Heart left ventricle (tissue), 16 donors: ENCODE measurements at regions not wholly inside any gene's neighbourhood (a gene's known extent, or its start where the extent isn't known, plus 50 kb on each side); places are given as distances from the start of the nearest gene placed in this dataset.
A peak's percentile ranks its signal among the peaks of the same experiment; 100 is the strongest.

Experiments used
- ATAC-seq, 4 donors: fragments of 200-7000 bp; cut with Tn5 transposase; one replicate each; pipeline ENCODE4 v1.9.1; 2020 to 2022; ENCODE audit warnings: moderate library complexity in 4 of 4, mild to moderate bottlenecking in 3 of 4, moderate number of reproducible peaks in 1 of 4
- DNase-seq, 5 donors: peaks; one replicate each; pipeline ENCODE4 v3.0.0-alpha.2; 2020
- H3K27ac ChIP-seq, 12 donors: fragments of 200-600 bp; sonication (generic) in 4 of 12; one replicate each; pipeline versions ENCODE4 v1.5.0 to v1.8.0; 2016 to 2022; ENCODE audit warnings: mild to moderate bottlenecking in 2 of 12
- H3K27me3 ChIP-seq, 9 donors: fragments of 200-600 bp; sonication (generic) in 2 of 9; one replicate each; pipeline versions ENCODE4 v1.5.1 to v1.8.0; 2016 to 2022; ENCODE audit warnings: mild to moderate bottlenecking in 3 of 9
- H3K36me3 ChIP-seq, 9 donors: fragments of 200-600 bp; sonication (generic) in 2 of 9; one replicate each; pipeline versions ENCODE4 v1.5.0 to v1.8.0; 2018 to 2022; ENCODE audit warnings: mild to moderate bottlenecking in 2 of 9
- H3K4me1 ChIP-seq, 12 donors: fragments of 200-600 bp; sonication (generic) in 4 of 12; one replicate each; pipeline versions ENCODE4 v1.5.0 to v1.8.0; 2016 to 2022; ENCODE audit warnings: mild to moderate bottlenecking in 3 of 12
- H3K4me3 ChIP-seq, 12 donors: fragments of 200-600 bp; sonication (generic) in 4 of 12; one replicate each; pipeline versions ENCODE4 v1.5.0 to v1.8.0; 2017 to 2022; ENCODE audit warnings: mild to moderate bottlenecking in 9 of 12, moderate library complexity in 4 of 12
- H3K9me3 ChIP-seq, 12 donors: fragments of 200-600 bp; sonication (generic) in 4 of 12; one replicate each; pipeline versions ENCODE4 v1.5.0 to v1.8.0; 2016 to 2022; ENCODE audit warnings: mild to moderate bottlenecking in 1 of 12
- CTCF ChIP-seq, 12 donors: fragments of 200-600 bp; sonication (generic) in 4 of 12; IDR thresholded peaks; one replicate each; pipeline versions ENCODE4 v1.5.0 to v1.8.0; 2018 to 2022; ENCODE audit warnings: antibody characterized with exemption in 12 of 12, mild to moderate bottlenecking in 5 of 12
- POLR2A ChIP-seq, 2 donors: fragments of 450-650 bp; IDR thresholded peaks; one replicate each; pipeline ENCODE4 v1.6.1; 2017; ENCODE audit warnings: antibody characterized with exemption in 2 of 2, mild to moderate bottlenecking in 2 of 2, moderate library complexity in 2 of 2
- WGBS, 4 donors: extraction: QIAGEN DNeasy Blood & Tissue Kit in 2 of 4; methylation state at CpG; one replicate each; pipeline versions ENCODE4 v1.1.5 to v1.1.7; 2013 to 2018; 5-methylcytosine and 5-hydroxymethylcytosine counted together
- intact Hi-C, 10 donors: fragments of 100-400 bp; cut with DNase I; formaldehyde crosslinking; loops; one replicate each; pipeline versions ENCODE4 v1.11.1 to v1.14.2; 2022
- donor health status: ischemic (EF 13 %, LVEDD 7.1; RV severe dilation, severe dysfunction).
- donor health status: healthy with polysubstance abuse.
- donor health status: DM: no; HTN: yes; CAD: no.
- donor health status: DM: no; HTN: no; CAD: no.
- donor health status: ischemic (EF 25% LVEDD 6.9; RV normal size, moderate dysfunction).
- donor health status: ischemic (EF 25% LVEDD 5.7; RV mildly dilated, moderate dysfunction).
- donor health status: healthy.
- donor health status: DM: yes; HTN: yes; CAD: no.
- donor health status: ischemic (EF 35%, LVEDD 5.7; RV mildly dilated, moderate dysfunction).
- donor health status: nonischemic (EF 11% LVEDD 7.7; RV severe dilation, severe dysfunction).
- donor health status: DM: yes; HTN: yes; CAD: no.
- donor health status: PGD.
- donor health status: ischemic (EF 29% LVEDD 5.4; RV normal size, mild dysfunction).
- donor health status: nonischemic (EF 23%, LVEDD 6.1; RV moderate dilation, normal function).

DNA sequence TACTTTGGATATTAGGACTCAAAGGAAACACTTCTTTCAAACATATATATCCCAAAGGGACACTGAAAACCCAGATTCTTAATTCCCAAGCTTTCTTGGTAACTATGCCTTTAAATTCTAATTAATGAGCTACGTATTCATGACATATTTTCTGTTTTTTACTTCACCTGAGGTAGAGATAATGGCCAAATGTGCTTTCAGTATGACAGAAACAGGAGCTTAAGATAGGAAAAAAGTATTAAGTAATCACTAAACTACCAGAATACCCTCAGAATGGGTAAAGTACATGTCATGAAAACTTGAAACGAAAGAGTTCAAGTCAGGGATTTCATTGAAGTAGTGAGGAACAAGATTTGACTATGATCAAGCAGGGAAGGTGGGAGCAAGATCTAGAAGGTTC lies 478.5 kb downstream of the AGTPBP1 start:
- H3K4me3 ChIP-seq, result no peak overlapping the region
- DNase-seq, result no peak
- TF ChIP-seq CTCF (IDR thresholded peaks at IDR 0.05), result no peak
- TF ChIP-seq POLR2A (IDR thresholded peaks at IDR 0.05), result no peak
- WGBS, 4 donors, result 91 to 96% (median 94%) methylated on average over 2 of the region's 2 CpGs
- H3K9me3 ChIP-seq, result no peaks in the 10 kb centered on the region
- no peak for ATAC-seq
- H3K27me3 ChIP-seq, result peaks cover 0 to 7% (median 0%) of the 10 kb centered on the region in 9 donors
- H3K27ac ChIP-seq, result no peak overlapping the region
- no peaks in the 10 kb centered on the region for H3K36me3 ChIP-seq
- peaks cover 0 to 6% (median 0%) of the 10 kb centered on the region in 12 donors for H3K4me1 ChIP-seq
- intact Hi-C loops, result loop anchor here in 6 of 10 donors (5.0 to 10.0 kb wide), 7 partner anchors 308 to 871 kb away; partner anchors contain the start of gene NTRK2 (in 1 of the 6)

DNA sequence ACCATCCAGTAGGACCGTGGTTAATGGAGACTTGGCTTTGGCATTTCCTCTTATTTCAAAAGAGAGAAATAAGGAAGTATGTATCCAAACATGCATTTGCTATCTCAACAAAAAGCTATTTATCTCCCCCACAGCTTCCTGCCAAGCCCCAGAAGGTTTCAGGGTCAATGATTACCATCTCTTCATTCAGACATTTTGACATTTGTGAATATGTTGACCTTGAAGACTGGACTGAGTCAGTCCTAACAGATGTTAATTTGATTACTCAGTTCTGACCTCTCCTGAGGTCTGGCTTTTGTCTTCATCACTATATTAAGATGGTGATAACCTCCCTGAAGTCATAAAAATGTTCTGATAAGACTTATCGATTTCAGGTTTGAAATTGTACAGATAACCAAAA lies 479.4 kb downstream of the AGTPBP1 start:
- ATAC-seq (no peak), DNase-seq (no peak)
- intact Hi-C loops, result loop anchor here in 6 of 10 donors (5.0 to 10.0 kb wide), 7 partner anchors 308 to 870 kb away; partner anchors contain the start of gene NTRK2 (in 1 of the 6)
- H3K4me3 ChIP-seq, result no peak overlapping the region
- H3K27ac ChIP-seq, result no peak overlapping the region
- peaks cover 0 to 7% (median 0%) of the 10 kb centered on the region in 9 donors for H3K27me3 ChIP-seq
- no peaks in the 10 kb centered on the region for H3K9me3 ChIP-seq
- no peaks in the 10 kb centered on the region for H3K36me3 ChIP-seq
- H3K4me1 ChIP-seq, result peaks cover 0 to 6% (median 0%) of the 10 kb centered on the region in 12 donors
- WGBS, 4 donors, result 7 to 16% (median 10%) methylated on average over 2 of the region's 2 CpGs
- no peak for TF ChIP-seq POLR2A (IDR thresholded peaks at IDR 0.05)
- TF ChIP-seq CTCF (IDR thresholded peaks at IDR 0.05), result no peak

DNA sequence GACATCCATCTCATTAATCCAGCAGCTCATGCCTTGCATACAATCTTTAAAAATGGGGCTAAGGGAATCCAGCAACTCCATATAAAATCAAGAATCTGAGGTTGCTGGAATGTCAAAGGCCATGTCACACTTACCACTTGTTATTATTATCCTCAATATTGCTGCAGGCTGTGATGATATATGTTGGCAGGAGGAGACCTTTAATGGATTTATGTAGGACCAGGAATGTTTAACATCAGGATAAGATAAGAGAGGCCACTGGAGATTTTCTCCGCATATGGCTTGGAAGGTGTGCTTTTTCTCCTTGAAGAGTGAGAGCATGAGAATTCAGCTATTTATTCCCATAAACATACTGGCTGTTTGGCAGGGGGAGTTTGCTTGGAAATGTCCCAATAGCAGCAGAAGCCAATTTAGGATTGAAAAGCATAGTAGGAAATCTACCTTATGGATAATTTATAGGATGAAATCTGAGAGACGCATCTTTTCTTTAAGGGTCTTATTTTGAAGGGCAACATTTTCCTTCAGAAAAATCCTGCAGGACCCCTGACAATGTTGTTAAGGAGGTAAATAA lies 481.4 kb downstream of the AGTPBP1 start:
- H3K27ac ChIP-seq, result no peak overlapping the region
- 80 to 88% (median 85%) methylated on average over 2 of the region's 2 CpGs for WGBS, 4 donors
- peaks cover 0 to 2% (median 0%) of the 10 kb centered on the region in 12 donors for H3K9me3 ChIP-seq
- no peak for DNase-seq
- no peaks in the 10 kb centered on the region for H3K36me3 ChIP-seq
- H3K4me1 ChIP-seq, result peaks cover 0 to 6% (median 0%) of the 10 kb centered on the region in 12 donors
- no peak overlapping the region for H3K4me3 ChIP-seq
- intact Hi-C loops, result loop anchor here in 6 of 10 donors (5.0 to 10.0 kb wide), 7 partner anchors 306 to 868 kb away; partner anchors contain the start of gene NTRK2 (in 1 of the 6)
- ATAC-seq, result no peak
- TF ChIP-seq POLR2A (IDR thresholded peaks at IDR 0.05) (no peak), CTCF (IDR thresholded peaks at IDR 0.05) (no peak)
- peaks cover 0 to 7% (median 0%) of the 10 kb centered on the region in 9 donors for H3K27me3 ChIP-seq

- peaks cover 0 to 6% (median 0%) of the 10 kb centered on the region in 12 donors for H3K4me1 ChIP-seq
- intact Hi-C loops, result loop anchor here in 9 of 10 donors (2.0 to 10.0 kb wide), 5 partner anchors 562 to 862 kb away; no protein-coding TSS in a partner anchor
- ATAC-seq, result peak; percentile 77 to 88 (median 87)
- H3K36me3 ChIP-seq, result no peaks in the 10 kb centered on the region
- 28 to 40% (median 31%) methylated on average over 10 of the region's 10 CpGs for WGBS, 4 donors
- no peak overlapping the region for H3K27ac ChIP-seq
- peak in 4 of 5 donors; percentile 22 to 53 (median 45) for DNase-seq
- TF ChIP-seq POLR2A (IDR thresholded peaks at IDR 0.05) (no peak), CTCF (IDR thresholded peaks at IDR 0.05) (peak; percentile 42 to 74 (median 67))
- peaks cover 0 to 7% (median 0%) of the 10 kb centered on the region in 9 donors for H3K27me3 ChIP-seq
- no peak overlapping the region for H3K4me3 ChIP-seq
- peaks cover 0 to 7% (median 0%) of the 10 kb centered on the region in 12 donors for H3K9me3 ChIP-seq
Observed at GRCh38 chr9:85258823-85259370, 482.9 kb downstream of the AGTPBP1 start.
